ENCODE measurements at regions not wholly inside any gene's neighbourhood (a gene's known extent, or its start where the extent isn't known, plus 50 kb on each side); places are given as distances from the start of the nearest gene placed in this dataset.
"Not testable (repeated sequence)": the region's sequence is repeated elsewhere in the genome, so short reads cannot be mapped to it uniquely, and the experiment has no call there.

GRCh38 chr2:90209009-90209408 is 1517.5 kb downstream of the RPIA start:
- Mint-ChIP-seq H3K9me3 (no peaks in the 10 kb centered on the region), H3K36me3 (ENCODE audit: low read depth) (no peaks in the 10 kb centered on the region), H3K27me3 (peaks cover 7% of the 10 kb centered on the region), H3K4me1 (ENCODE audit: low read depth) (no peaks in the 10 kb centered on the region), H3K27ac (no peak overlapping the region), H3K4me3 (no peak overlapping the region)

GRCh38 chr2:90209806-90210205 is 1518.3 kb downstream of the RPIA start:
- H3K27me3 Mint-ChIP-seq: peaks cover 3% of the 10 kb centered on the region
- H3K27ac Mint-ChIP-seq: no peak overlapping the region
- no peak overlapping the region for H3K4me3 Mint-ChIP-seq
- H3K9me3 Mint-ChIP-seq: no peaks in the 10 kb centered on the region
- no peaks in the 10 kb centered on the region for H3K36me3 Mint-ChIP-seq (ENCODE audit: low read depth)
- H3K4me1 Mint-ChIP-seq (ENCODE audit: low read depth): no peaks in the 10 kb centered on the region

DNA sequence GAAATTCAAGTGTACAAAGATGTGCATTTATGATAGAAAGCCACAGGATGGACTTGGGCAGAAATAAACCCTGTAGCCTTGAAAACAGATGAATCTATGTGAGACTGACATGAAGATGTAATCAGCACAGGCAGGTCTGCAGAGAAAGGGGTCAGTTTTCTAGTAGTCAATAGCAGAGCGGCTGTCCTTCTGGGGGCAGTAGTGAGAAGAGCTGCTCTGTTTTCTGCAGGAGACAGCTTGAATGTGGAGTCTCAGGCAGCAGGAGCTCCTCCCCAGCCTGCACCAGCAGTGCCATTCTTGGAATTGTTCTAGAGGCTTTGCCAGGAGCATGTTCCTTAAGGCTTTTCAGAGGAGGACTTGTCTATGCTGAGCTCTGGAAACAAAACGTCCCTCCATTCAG is 1524.4 kb downstream of the RPIA start:
- H3K4me1 Mint-ChIP-seq (ENCODE audit: low read depth); H3K36me3 Mint-ChIP-seq (ENCODE audit: low read depth); H3K9me3 Mint-ChIP-seq; H3K4me3 Mint-ChIP-seq; H3K27me3 Mint-ChIP-seq; H3K27ac Mint-ChIP-seq: not testable (repeated sequence)

DNA sequence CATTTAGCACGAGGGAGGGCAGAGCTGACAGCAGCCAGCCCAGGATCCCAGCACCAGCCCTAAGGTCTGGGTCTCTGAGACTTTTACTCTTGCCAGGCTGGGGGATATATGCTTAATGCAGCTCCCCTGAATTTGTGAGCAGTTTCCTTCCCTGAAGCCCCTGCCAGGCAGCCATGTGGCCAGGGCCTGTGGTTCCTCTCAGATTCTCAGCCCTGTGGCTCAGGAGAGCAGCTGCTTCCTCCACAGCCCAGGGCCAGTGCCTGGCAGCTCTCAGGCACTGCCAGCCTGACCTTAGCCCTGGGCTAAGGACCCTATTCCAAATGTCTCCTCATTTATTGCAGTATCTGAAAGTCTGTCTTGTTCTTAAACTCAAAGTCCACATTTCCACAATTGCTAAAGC is 1525.3 kb downstream of the RPIA start:
- H3K4me1 Mint-ChIP-seq (ENCODE audit: low read depth); H3K36me3 Mint-ChIP-seq (ENCODE audit: low read depth); H3K4me3 Mint-ChIP-seq; H3K27ac Mint-ChIP-seq; H3K9me3 Mint-ChIP-seq; H3K27me3 Mint-ChIP-seq: not testable (repeated sequence)

DNA sequence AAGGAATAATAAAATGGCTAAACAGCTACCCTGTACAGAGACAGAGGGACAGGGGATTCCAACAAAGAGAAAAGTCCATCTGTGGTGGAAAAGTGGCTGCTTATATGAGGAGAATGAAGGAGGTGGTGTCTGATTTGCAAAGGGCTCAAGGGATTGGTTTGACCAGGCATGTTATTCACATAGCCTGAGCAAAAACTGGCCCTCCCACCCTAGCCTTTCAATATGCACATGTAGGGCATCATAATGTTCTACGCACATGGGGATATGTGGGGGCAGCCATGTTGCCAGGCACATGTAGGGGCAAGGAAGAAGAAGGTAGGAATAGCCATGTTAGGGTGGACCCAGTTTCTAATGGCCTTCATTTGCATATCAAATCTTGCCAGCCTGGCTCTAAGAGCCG is 1527.1 kb downstream of the RPIA start:
- H3K4me3 Mint-ChIP-seq; H3K27me3 Mint-ChIP-seq; H3K36me3 Mint-ChIP-seq (ENCODE audit: low read depth); H3K27ac Mint-ChIP-seq; H3K9me3 Mint-ChIP-seq; H3K4me1 Mint-ChIP-seq (ENCODE audit: low read depth): not testable (repeated sequence)

- H3K4me3 Mint-ChIP-seq; H3K4me1 Mint-ChIP-seq (ENCODE audit: low read depth); H3K36me3 Mint-ChIP-seq (ENCODE audit: low read depth); H3K27ac Mint-ChIP-seq; H3K9me3 Mint-ChIP-seq; H3K27me3 Mint-ChIP-seq: not testable (repeated sequence)
These were observed 1529.3 kb downstream of the RPIA start for GRCh38 chr2:90220623-90221299.

GRCh38 chr2:90221300-90221651 is 1529.8 kb downstream of the RPIA start:
- peaks cover 3% of the 10 kb centered on the region for H3K4me1 Mint-ChIP-seq (ENCODE audit: low read depth)
- no peak overlapping the region for H3K27ac Mint-ChIP-seq
- H3K9me3 Mint-ChIP-seq: peaks cover 4% of the 10 kb centered on the region
- H3K27me3 Mint-ChIP-seq: no peaks in the 10 kb centered on the region
- no peaks in the 10 kb centered on the region for H3K36me3 Mint-ChIP-seq (ENCODE audit: low read depth)
- H3K4me3 Mint-ChIP-seq: no peak overlapping the region

GRCh38 chr2:90224767-90225166 is 1533.3 kb downstream of the RPIA start:
- H3K4me3 Mint-ChIP-seq; H3K4me1 Mint-ChIP-seq (ENCODE audit: low read depth); H3K36me3 Mint-ChIP-seq (ENCODE audit: low read depth); H3K27ac Mint-ChIP-seq; H3K9me3 Mint-ChIP-seq; H3K27me3 Mint-ChIP-seq: not testable (repeated sequence)

DNA sequence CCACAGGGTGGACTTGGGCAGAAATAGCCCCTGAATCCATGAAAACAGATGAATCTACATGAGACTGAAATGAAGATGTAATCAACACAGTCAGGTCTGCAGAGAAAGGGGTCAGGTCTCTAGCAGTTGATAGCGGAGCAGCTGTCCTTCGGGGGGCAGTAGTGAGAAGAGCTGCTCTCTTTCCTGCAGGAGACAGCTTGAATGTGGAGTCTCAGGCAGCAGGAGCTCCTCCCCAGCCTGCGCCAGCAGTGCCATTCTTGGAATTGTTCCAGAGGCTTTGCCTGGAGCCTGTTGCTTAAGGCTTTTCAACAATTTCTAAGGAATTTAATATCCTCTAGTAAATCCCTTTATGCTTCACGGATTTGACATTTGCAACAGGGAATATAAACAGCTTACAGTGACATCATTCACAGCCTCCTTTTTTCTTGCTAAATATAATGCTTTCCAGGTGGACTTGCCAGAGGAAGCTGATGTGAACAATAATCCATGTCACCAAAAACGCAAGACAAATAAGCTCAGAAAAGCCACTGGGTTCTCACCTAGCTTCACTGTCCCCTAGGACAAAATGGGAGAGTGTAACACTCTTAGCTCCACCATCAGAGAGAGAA is 1535.1 kb downstream of the RPIA start:
- not testable (repeated sequence) for H3K4me3 Mint-ChIP-seq; H3K27me3 Mint-ChIP-seq; H3K27ac Mint-ChIP-seq; H3K36me3 Mint-ChIP-seq (ENCODE audit: low read depth); H3K4me1 Mint-ChIP-seq (ENCODE audit: low read depth); H3K9me3 Mint-ChIP-seq

DNA sequence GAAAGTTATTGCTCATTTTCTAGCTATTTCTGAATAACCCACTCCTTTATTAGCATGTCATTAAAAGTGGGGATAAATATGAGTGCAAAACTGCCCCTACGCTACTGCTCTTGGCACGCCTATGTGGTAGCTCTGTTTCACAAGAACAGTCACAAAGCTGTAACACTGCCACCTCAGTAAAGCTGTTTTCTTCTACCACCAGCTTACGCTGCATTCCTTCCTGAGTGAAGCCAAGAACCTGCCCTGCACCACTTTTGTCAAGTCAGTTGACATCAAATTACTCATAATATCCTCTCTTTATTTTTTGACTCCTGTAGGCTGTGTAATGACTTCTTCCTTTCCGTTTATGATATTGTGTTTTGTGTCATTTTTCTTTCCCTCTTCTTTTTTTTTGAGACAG is 1539.7 kb downstream of the RPIA start:
- not testable (repeated sequence) for H3K36me3 Mint-ChIP-seq (ENCODE audit: low read depth); H3K4me1 Mint-ChIP-seq (ENCODE audit: low read depth); H3K4me3 Mint-ChIP-seq; H3K27ac Mint-ChIP-seq; H3K9me3 Mint-ChIP-seq; H3K27me3 Mint-ChIP-seq

DNA sequence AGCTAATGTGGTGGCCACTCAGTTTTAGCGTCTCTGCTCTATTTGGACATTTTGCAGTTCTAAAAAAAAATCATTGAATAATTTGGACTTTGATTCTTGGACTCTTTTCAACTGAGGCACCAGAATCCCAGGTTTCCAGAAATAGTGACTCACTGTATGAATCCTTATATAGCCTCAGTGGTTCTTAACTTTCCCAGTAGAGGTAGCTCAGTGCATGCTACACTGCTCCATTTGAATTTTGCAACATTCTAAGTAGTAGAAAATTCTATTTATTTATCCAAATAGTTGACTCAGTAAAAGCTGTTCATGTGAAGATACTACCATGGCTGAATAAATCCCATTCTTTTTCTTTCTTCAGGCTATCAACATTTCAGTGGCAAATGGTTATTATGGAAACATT is 1544.0 kb downstream of the RPIA start:
- H3K36me3 Mint-ChIP-seq (ENCODE audit: low read depth); H3K9me3 Mint-ChIP-seq; H3K27ac Mint-ChIP-seq; H3K4me3 Mint-ChIP-seq; H3K27me3 Mint-ChIP-seq; H3K4me1 Mint-ChIP-seq (ENCODE audit: low read depth): not testable (repeated sequence)

GRCh38 chr2:90237923-90238361 is 1546.5 kb downstream of the RPIA start:
- not testable (repeated sequence) for H3K4me3 Mint-ChIP-seq

GRCh38 chr2:90238505-90239230 is 1547.2 kb downstream of the RPIA start:
- not testable (repeated sequence) for H3K4me3 Mint-ChIP-seq; H3K27me3 Mint-ChIP-seq; H3K9me3 Mint-ChIP-seq; H3K4me1 Mint-ChIP-seq (ENCODE audit: low read depth); H3K36me3 Mint-ChIP-seq (ENCODE audit: low read depth); H3K27ac Mint-ChIP-seq

More at GRCh38 chr2:90237923-90238361, 1546.5 kb downstream of the RPIA start:
- H3K9me3 Mint-ChIP-seq; H3K27ac Mint-ChIP-seq; H3K36me3 Mint-ChIP-seq (ENCODE audit: low read depth); H3K27me3 Mint-ChIP-seq; H3K4me1 Mint-ChIP-seq (ENCODE audit: low read depth): not testable (repeated sequence)

DNA sequence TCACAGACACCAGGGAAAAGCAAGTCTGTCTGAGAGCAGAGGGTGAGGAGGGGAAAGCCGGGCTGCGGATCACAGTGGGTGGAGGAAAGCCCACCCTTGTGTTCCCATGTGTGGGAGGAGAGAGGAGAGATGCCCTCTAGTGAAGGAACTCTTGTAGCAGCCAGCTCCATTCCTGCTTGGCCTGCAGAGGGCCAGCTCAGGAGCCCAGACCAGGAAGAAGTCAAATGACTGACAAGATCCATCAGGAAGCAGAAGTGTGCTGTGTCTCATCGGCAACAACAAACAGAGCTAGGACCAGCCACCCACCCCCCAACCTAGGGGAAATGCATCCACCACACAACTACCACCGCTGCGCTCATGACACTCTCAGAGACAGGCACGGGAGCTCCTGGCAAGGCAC is 1548.3 kb downstream of the RPIA start:
- not testable (repeated sequence) for H3K4me3 Mint-ChIP-seq; H3K9me3 Mint-ChIP-seq; H3K27me3 Mint-ChIP-seq; H3K4me1 Mint-ChIP-seq (ENCODE audit: low read depth); H3K36me3 Mint-ChIP-seq (ENCODE audit: low read depth); H3K27ac Mint-ChIP-seq

DNA sequence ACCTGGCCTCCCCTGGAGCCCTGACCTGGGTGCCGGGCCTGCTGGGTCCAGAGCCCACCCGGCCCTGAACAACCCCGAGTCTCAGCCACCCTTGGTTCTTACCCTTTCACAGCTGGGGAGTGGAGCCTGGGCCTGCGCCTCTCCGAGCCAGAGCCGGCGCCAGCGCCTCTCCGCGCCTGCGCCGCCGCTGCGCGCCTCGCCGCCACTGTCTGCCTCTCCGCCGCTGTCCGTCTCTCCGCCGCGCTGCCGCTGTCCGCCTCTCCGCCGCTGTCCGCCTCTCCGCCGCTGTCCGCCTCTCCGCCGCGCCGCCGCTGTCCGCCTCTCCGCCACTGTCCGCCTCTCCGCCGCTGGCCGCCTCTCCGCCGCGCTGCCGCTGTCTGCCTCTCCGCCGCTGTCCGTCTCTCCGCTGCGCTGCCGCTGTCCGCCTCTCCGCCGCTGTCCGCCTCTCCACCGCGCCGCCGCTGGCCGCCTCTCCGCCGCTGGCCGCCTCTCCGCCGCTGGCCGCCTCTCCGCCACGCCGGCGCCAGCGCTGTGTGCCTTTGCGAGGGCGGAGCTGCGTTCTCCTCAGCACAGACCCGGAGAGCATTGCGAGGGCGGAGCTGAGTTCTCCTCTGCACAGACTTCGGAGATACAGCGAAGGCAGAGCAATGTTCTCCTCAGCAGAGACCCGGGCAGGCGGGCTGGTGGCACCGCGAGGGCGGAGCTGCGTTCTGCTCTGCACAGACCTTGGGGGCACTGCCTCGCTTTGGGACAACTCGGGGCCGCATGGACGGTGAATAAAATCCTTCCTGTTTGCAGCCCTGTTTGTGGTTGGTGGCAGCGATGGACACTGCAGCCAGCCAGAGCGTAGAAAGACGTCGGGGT is 1553.7 kb downstream of the RPIA start:
- not testable (repeated sequence) for H3K4me1 Mint-ChIP-seq (ENCODE audit: low read depth); H3K4me3 Mint-ChIP-seq; H3K36me3 Mint-ChIP-seq (ENCODE audit: low read depth); H3K9me3 Mint-ChIP-seq; H3K27me3 Mint-ChIP-seq; H3K27ac Mint-ChIP-seq
